Pancreas (tissue), 10 donors: ENCODE measurements at regions not wholly inside any gene's neighbourhood (a gene's known extent, or its start where the extent isn't known, plus 50 kb on each side); places are given as distances from the start of the nearest gene placed in this dataset.

Experiments
- ATAC-seq, 4 donors: fragments of 200-7000 bp; cut with Tn5 transposase; one replicate each; pipeline versions ENCODE4 v1.8.0 to v1.9.1; 2020; ENCODE audit warnings: mild to moderate bottlenecking in 4 of 4, moderate library complexity in 4 of 4
- DNase-seq, 6 donors: peaks; one replicate each; pipeline ENCODE4 v3.0.0-alpha.2; 2020
- FAIRE-seq: peaks from 2 replicates; lab custom pipeline; 2012; peaks lifted over from hg19 to GRCh38; lab: Jason Lieb, UNC
- H3K27ac ChIP-seq, 4 donors: fragments of 200-600 bp; sonication (generic); 1 replicate in 3 of 4; 2 replicates in 1 of 4; pipeline versions ENCODE4 v1.5.0 to v1.8.0; 2020
- H3K27me3 ChIP-seq, 4 donors: fragments of 200-600 bp; one replicate each; pipeline ENCODE4 v1.8.0; 2021
- H3K36me3 ChIP-seq, 3 donors: fragments of 200-600 bp; sonication (generic) in 1 of 3; one replicate each; pipeline versions ENCODE4 v1.5.0 to v1.8.0; 2020 to 2021
- H3K4me1 ChIP-seq, 3 donors: fragments of 200-600 bp; one replicate each; pipeline ENCODE4 v1.8.0; 2021
- H3K4me3 ChIP-seq, 4 donors: fragments of 200-600 bp; sonication (generic) in 2 of 4; one replicate each; pipeline versions ENCODE4 v1.5.0 to v1.8.0; 2020 to 2021
- H3K9me3 ChIP-seq, 4 donors: fragments of 200-600 bp; one replicate each; pipeline ENCODE4 v1.8.0; 2021
- WGBS, 2 donors: extraction: QIAGEN DNeasy Blood & Tissue Kit; methylation state at CpG; one replicate each; pipeline ENCODE4 v1.1.7; 2013; 5-methylcytosine and 5-hydroxymethylcytosine counted together
- intact Hi-C, 3 donors: fragments of 100-400 bp; cut with DNase I; formaldehyde crosslinking; loops; one replicate each; pipeline versions ENCODE4 v1.11.1 to v1.14.2; 2022
- TF ChIP-seq, protein P1 (sequence below), 4 donors: fragments of 200-600 bp; sonication (generic) in 3 of 4; IDR thresholded peaks; one replicate each; pipeline versions ENCODE4 v1.5.0 to v1.8.0; 2021; ENCODE audit warnings: antibody characterized with exemption in 4 of 4
- donor health status: healthy with polysubstance abuse.
- donor health status: DM: no; HTN: no; CAD: no; lungs with moderate emphysema.
- donor health status: DM: no; HTN: no; CAD: no.
- donor health status: control.
- donor health status: control.
- donor health status: Bipolar disorder and iron deficiency.
- donor health status: DM: yes; HTN: yes; CAD: no.
- donor health status: DM: no; HTN: no; CAD: no.
- donor health status: DM: no; HTN: no; CAD: no.
- donor health status: DM: yes; HTN: yes; CAD: no.

DNA sequence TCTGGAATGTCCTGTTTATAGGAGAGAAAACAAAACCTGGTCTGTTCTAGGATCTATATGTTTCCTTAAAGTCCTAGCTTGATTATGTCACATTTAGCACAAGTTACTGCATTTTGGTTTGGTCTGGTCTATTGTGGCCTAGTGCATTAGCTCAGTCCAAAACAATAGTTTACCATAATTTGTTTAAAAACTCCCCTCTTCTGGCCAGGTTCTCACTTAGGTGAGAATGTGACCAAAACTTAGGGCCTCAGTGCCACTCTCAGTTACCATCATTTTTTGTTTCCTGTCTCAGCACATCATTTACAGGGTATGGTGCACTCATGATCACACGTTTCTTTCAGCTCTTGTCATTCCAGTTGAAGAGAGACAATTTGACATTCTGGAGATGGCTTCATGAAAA, 378.5 kb downstream of the KLHL4 start:
- H3K4me1 ChIP-seq = no peaks in the 10 kb centered on the region
- no peak overlapping the region for H3K27ac ChIP-seq
- ATAC-seq = no peak
- 61 to 75% methylated on average over 1 of the region's 1 CpG for WGBS, 2 donors
- no peak overlapping the region for H3K4me3 ChIP-seq
- TF ChIP-seq, protein P1, sequence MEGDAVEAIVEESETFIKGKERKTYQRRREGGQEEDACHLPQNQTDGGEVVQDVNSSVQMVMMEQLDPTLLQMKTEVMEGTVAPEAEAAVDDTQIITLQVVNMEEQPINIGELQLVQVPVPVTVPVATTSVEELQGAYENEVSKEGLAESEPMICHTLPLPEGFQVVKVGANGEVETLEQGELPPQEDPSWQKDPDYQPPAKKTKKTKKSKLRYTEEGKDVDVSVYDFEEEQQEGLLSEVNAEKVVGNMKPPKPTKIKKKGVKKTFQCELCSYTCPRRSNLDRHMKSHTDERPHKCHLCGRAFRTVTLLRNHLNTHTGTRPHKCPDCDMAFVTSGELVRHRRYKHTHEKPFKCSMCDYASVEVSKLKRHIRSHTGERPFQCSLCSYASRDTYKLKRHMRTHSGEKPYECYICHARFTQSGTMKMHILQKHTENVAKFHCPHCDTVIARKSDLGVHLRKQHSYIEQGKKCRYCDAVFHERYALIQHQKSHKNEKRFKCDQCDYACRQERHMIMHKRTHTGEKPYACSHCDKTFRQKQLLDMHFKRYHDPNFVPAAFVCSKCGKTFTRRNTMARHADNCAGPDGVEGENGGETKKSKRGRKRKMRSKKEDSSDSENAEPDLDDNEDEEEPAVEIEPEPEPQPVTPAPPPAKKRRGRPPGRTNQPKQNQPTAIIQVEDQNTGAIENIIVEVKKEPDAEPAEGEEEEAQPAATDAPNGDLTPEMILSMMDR (IDR thresholded peaks at IDR 0.05) = no peak
- no peaks in the 10 kb centered on the region for H3K36me3 ChIP-seq
- intact Hi-C loops = no loop called here
- no peak for FAIRE-seq
- H3K27me3 ChIP-seq = no peaks in the 10 kb centered on the region
- DNase-seq = no peak
- H3K9me3 ChIP-seq = no peaks in the 10 kb centered on the region

DNA sequence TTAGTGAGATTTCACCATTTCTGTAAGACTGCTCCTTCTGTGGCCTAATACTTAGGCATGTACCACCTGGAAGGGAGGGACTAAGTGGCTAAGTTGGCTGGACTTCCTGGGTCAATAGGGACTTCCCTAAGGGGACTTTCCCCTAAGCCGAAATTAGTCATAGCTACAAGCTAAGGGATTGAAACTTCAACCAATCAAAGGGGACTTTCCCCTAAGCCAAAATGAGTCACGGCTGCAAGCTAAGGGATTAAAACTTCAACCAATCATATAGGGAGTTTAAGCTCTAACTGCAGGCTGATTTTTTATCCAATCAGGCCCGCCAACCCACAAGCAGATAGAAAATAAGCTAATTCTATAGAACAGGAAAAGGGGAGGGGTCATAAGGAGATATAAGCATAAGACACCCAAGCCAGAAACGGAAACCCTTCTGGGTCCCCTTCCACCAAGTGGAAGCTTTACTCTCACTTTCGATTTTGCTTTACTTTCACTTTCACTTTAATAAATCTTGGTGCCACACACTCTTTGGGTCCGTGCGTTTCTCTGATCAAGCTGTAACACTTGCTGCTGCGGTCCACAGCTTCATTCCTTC, 382.8 kb downstream of the KLHL4 start:
- H3K4me1 ChIP-seq = no peaks in the 10 kb centered on the region
- no peaks in the 10 kb centered on the region for H3K36me3 ChIP-seq
- no peak overlapping the region for H3K4me3 ChIP-seq
- no peak overlapping the region for H3K27ac ChIP-seq
- WGBS, 2 donors = 66 to 70% methylated on average over 8 of the region's 8 CpGs
- peaks cover 0 to 8% (median 1%) of the 10 kb centered on the region in 4 donors for H3K27me3 ChIP-seq
- ATAC-seq (peak in 1 of 4 donors; percentile 37), FAIRE-seq (no peak), DNase-seq (no peak)
- H3K9me3 ChIP-seq = no peaks in the 10 kb centered on the region
- intact Hi-C loops = no loop called here
- TF ChIP-seq, protein P1 (IDR thresholded peaks at IDR 0.05) = no peak

DNA sequence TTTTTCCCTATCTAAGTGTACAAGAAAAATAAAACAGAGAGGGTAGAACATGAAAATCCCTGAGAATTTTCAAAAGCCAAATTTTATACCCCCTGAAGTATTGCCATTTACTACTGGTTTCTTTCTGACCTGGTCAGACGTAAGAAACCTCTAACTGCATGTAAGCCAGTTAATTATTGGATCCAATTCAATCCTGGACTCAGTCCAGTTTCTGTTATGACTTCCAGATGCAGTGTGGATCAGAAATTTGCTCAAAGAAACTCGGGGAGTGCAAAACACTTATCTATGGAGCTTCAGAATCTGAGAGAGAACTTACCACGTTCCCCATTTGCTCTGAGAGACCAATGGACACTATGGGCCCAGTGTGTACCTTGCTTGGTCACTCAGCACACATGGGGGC, 383.5 kb downstream of the KLHL4 start:
- Histone ChIP-seq H3K4me3 (no peak overlapping the region), H3K4me1 (no peaks in the 10 kb centered on the region), H3K9me3 (no peaks in the 10 kb centered on the region), H3K27ac (no peak overlapping the region), H3K27me3 (peaks cover 0 to 10% (median 1%) of the 10 kb centered on the region in 4 donors), H3K36me3 (no peaks in the 10 kb centered on the region)
- TF ChIP-seq, protein P1 (IDR thresholded peaks at IDR 0.05) = no peak
- FAIRE-seq (no peak), ATAC-seq (no peak), DNase-seq (no peak)
- WGBS, 2 donors = 30 to 54% methylated on average over 3 of the region's 3 CpGs
- intact Hi-C loops = no loop called here

DNA sequence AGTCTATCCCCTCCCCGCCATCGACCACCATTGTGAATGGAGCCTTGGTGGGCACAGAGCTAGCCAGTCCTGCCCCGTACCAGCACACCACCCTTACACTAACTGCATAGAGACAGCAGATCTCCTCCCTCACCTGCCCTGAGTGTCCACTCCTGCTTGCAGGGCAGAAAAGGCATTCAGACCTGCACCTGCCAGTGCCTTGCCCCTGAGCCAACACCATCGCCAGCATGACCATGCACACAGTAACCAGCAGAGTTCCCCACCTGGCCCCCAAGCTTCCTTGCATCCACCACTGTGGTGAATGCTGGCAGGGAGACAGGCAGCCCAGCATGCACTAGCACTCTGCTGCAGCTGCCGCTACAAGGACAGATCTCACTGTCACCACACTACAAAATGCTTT, 397.1 kb downstream of the KLHL4 start:
- no peaks in the 10 kb centered on the region for H3K9me3 ChIP-seq
- intact Hi-C loops = no loop called here
- peak in 2 of 6 donors; percentile 6 to 13 for DNase-seq
- no peak for ATAC-seq
- H3K4me3 ChIP-seq = no peak overlapping the region
- 83 to 89% methylated on average over 5 of the region's 5 CpGs for WGBS, 2 donors
- FAIRE-seq = no peak
- TF ChIP-seq, protein P1 (IDR thresholded peaks at IDR 0.05) = no peak
- H3K4me1 ChIP-seq = no peaks in the 10 kb centered on the region
- no peak overlapping the region for H3K27ac ChIP-seq
- H3K27me3 ChIP-seq = no peaks in the 10 kb centered on the region
- no peaks in the 10 kb centered on the region for H3K36me3 ChIP-seq

DNA sequence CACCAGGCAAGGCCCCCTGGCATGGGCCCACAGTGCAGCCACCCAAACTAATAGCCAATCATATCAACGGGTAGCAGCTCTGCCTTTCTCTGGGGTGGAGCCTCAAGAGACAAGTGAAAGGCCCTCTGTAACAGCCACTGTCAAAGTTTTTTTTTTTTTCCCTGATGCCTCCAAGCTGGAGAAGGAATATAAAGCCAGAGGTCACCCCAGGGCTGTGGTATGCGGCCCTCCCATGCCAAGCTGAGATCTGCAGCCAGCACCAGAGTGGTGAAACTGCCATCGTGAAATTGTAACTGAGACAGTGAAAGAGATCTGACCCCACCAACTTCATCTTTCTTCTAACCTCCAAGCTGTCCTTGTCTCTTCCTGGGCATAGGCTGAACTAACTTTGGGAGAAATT, 407.0 kb downstream of the KLHL4 start:
- intact Hi-C loops = no loop called here
- Histone ChIP-seq H3K4me1 (no peaks in the 10 kb centered on the region), H3K9me3 (no peaks in the 10 kb centered on the region), H3K27me3 (no peaks in the 10 kb centered on the region), H3K27ac (no peak overlapping the region), H3K4me3 (no peak overlapping the region), H3K36me3 (no peaks in the 10 kb centered on the region)
- TF ChIP-seq, protein P1 (IDR thresholded peaks at IDR 0.05) = no peak
- WGBS, 2 donors = 51 to 77% methylated on average over 3 of the region's 3 CpGs
- ATAC-seq (no peak), DNase-seq (no peak), FAIRE-seq (no peak)
